ENCODE measurements at regions not wholly inside any gene's neighbourhood (a gene's known extent, or its start where the extent isn't known, plus 50 kb on each side); places are given as distances from the start of the nearest gene placed in this dataset.

- Histone ChIP-seq H3K27me3 (no peaks in the 10 kb centered on the region), H3K9me3 (no peaks in the 10 kb centered on the region), H3K4me3 (no peak overlapping the region), H3K36me3 (no peaks in the 10 kb centered on the region)
- DNase-seq, result no peak
Observed at GRCh38 chr3:132803889-132804288, 81.7 kb upstream of the NPHP3 start.

DNA sequence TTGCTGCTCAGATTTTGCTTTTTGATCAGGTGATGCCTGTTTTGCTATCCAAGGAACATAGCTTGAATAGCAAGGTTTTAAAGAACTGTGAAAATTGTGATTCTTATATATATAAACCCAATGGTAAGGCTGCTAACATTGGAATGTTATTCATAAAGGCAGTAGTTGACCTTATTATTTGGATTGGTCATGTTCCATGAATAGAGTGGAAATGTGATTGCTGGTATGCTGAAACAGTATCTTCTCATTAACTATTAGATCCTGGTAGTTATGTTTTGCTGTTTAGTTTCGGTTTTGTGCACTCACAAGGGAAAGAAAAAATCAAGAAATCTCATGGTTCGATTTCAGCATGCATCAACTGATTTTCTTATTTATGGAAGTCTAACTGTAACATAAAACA, 78.7 kb upstream of the NPHP3 start:
- Histone ChIP-seq H3K9me3 (no peaks in the 10 kb centered on the region), H3K27me3 (no peaks in the 10 kb centered on the region), H3K4me3 (peak overlapping the region; percentile 34), H3K36me3 (no peaks in the 10 kb centered on the region)
- no peak for DNase-seq

GRCh38 chr3:132790806-132791205, 68.6 kb upstream of the NPHP3 start:
- no peaks in the 10 kb centered on the region for H3K9me3 ChIP-seq
- no peaks in the 10 kb centered on the region for H3K36me3 ChIP-seq
- H3K27me3 ChIP-seq, result no peaks in the 10 kb centered on the region
- no peak overlapping the region for H3K4me3 ChIP-seq
- no peak for DNase-seq

GRCh38 chr3:132789959-132790358, 67.8 kb upstream of the NPHP3 start:
- no peaks in the 10 kb centered on the region for H3K27me3 ChIP-seq
- no peak for DNase-seq
- H3K9me3 ChIP-seq, result no peaks in the 10 kb centered on the region
- H3K4me3 ChIP-seq, result no peak overlapping the region
- H3K36me3 ChIP-seq, result no peaks in the 10 kb centered on the region

- H3K36me3 ChIP-seq, result no peaks in the 10 kb centered on the region
- peak; percentile 62 for DNase-seq
- no peak overlapping the region for H3K4me3 ChIP-seq
- no peaks in the 10 kb centered on the region for H3K27me3 ChIP-seq
- H3K9me3 ChIP-seq, result no peaks in the 10 kb centered on the region
Observed at GRCh38 chr3:132788301-132788671, 66.1 kb upstream of the NPHP3 start.

DNA sequence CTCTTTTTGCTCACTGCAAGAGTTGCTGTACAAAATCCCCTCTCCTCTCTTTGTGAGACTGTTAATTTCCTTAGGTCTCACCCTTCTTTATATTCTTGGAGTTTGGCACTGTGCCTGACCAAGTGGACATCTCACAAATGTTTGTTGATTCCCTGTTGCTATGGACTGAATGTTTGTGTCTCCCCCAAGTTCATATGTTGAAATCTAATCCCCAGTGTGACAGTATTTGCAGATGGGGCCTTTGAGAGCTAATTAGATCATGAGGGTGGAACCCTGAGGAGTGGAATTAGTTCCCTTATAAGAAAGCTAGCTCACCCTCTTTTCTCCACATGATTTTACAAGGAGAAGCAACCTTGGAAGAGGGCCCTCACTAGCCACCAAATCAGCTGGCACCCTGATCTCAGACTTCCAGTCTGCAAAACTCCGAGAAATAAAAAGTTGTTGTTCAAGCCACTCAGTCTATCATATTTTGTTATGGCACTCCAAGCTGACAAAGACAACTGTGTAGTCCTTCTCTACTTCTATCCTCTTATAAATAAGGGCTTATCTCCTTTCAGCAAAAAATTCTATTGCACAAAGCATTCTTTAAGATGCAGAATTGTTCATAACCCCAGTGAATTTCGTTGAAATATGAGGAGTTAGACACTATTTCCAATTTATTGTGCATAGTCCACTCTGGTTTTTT, 65.5 kb upstream of the NPHP3 start:
- H3K4me3 ChIP-seq, result no peak overlapping the region
- no peaks in the 10 kb centered on the region for H3K36me3 ChIP-seq
- DNase-seq, result no peak
- no peaks in the 10 kb centered on the region for H3K9me3 ChIP-seq
- no peaks in the 10 kb centered on the region for H3K27me3 ChIP-seq

DNA sequence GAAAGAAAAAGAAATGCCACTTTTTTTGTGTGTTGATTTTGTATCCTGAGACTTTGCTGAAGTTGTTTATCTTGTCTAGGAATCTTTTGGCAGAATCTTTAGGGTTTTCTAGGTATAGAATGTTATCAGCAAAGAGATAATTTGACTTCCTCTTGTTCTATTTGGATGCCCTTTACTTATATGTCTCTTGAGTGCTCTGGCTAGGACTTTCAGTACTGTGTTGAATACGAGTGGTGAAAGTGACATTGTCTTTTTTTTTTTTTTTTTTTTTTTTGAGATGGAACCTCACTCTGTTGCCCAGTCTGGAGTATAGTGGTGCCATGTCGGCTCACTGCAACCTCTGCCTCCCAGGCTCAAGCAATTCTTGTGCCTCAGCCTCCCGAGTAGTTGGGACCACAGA, 64.7 kb upstream of the NPHP3 start:
- Histone ChIP-seq H3K4me3 (no peak overlapping the region), H3K9me3 (no peaks in the 10 kb centered on the region), H3K36me3 (no peaks in the 10 kb centered on the region), H3K27me3 (no peaks in the 10 kb centered on the region)
- no peak for DNase-seq

GRCh38 chr3:132785292-132785691, 63.1 kb upstream of the NPHP3 start:
- no peaks in the 10 kb centered on the region for H3K36me3 ChIP-seq
- no peaks in the 10 kb centered on the region for H3K27me3 ChIP-seq
- no peak for DNase-seq
- H3K4me3 ChIP-seq, result no peak overlapping the region
- H3K9me3 ChIP-seq, result no peaks in the 10 kb centered on the region

- no peaks in the 10 kb centered on the region for H3K36me3 ChIP-seq
- no peaks in the 10 kb centered on the region for H3K27me3 ChIP-seq
- DNase-seq, result no peak
- H3K4me3 ChIP-seq, result no peak overlapping the region
- no peaks in the 10 kb centered on the region for H3K9me3 ChIP-seq
Observed at GRCh38 chr3:132784502-132785025, 62.4 kb upstream of the NPHP3 start.

GRCh38 chr3:132783152-132783551, 60.9 kb upstream of the NPHP3 start:
- Histone ChIP-seq H3K9me3 (no peaks in the 10 kb centered on the region), H3K27me3 (no peaks in the 10 kb centered on the region), H3K4me3 (no peak overlapping the region), H3K36me3 (no peaks in the 10 kb centered on the region)
- peak; percentile 15 for DNase-seq

DNA sequence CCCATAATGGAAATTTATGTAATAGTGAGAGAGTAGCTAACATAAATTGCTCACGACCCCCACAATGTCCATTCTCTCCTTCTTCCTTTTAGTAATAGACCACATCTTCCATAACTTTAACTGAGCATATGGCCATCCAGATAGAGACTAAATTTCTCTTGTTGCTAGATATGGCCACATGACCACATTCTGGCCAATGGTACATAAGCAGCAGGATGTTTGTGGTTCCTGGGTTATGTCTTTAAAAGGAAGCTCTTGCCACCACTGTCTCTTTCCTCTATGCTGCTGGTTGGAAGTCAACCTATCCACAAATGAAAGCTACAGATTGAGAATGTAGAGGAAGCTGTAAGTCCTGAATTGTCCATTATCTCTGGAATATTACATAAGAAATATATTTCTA, 59.7 kb upstream of the NPHP3 start:
- H3K36me3 ChIP-seq, result no peaks in the 10 kb centered on the region
- DNase-seq, result no peak
- no peak overlapping the region for H3K4me3 ChIP-seq
- H3K27me3 ChIP-seq, result no peaks in the 10 kb centered on the region
- H3K9me3 ChIP-seq, result no peaks in the 10 kb centered on the region

GRCh38 chr3:132777171-132777570, 55.0 kb upstream of the NPHP3 start:
- Histone ChIP-seq H3K4me3 (no peak overlapping the region), H3K36me3 (no peaks in the 10 kb centered on the region), H3K27me3 (no peaks in the 10 kb centered on the region), H3K9me3 (no peaks in the 10 kb centered on the region)
- no peak for DNase-seq

DNA sequence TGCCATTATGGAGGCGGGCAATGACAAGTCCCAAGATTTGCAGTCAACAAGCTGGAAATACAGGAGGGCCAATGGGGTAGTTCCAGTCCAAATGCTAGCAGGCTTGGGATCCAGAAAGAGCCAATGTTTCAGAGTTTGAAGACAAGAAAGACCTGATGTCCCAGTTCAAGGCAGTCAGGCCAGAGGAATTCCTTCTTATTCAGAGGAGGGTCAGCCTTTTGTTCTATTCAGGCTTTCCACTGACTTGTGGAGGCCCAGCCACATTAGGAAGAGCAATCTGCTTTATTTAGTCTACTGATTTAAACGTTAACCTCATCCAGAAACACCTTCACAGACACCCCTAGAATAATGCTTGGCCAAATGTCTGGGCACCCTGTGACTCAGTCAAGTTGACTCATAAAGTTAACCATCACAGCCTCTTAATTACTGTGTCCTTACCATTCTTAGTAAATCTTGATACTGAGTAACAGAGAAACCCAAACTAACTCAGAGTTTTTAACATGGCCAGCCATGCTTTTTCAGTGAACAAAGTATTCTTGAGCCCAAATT, 50.9 kb upstream of the NPHP3 start:
- no peaks in the 10 kb centered on the region for H3K36me3 ChIP-seq
- H3K9me3 ChIP-seq, result no peaks in the 10 kb centered on the region
- 0 out of 2 replicates have a peak, but pooled peaks cover 2% of the 10 kb centered on the region for H3K27me3 ChIP-seq
- no peak for DNase-seq
- H3K4me3 ChIP-seq, result no peak overlapping the region

DNA sequence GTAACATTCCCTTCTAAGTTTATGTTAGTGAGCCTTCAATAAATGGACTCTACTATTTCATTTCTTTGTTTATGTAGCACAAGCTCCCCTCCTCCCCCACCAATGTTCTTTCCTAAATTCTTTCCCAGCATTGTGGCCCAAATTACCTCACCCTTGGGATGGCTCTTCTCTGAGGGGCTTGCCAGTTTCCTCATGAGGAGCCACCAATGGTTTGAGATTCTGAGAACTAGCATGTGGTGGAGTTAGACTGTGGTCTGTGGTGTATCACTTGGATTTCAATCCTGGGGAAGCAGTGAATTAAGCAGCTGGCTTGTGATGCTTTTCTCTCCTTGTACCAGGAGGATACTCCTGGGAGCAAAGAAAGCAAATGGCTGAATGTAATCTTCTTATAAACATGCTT, 50.0 kb upstream of the NPHP3 start:
- Histone ChIP-seq H3K27me3 (0 out of 2 replicates have a peak, but pooled peaks cover 2% of the 10 kb centered on the region), H3K36me3 (no peaks in the 10 kb centered on the region), H3K9me3 (no peaks in the 10 kb centered on the region), H3K4me3 (no peak overlapping the region)
- no peak for DNase-seq
